Spleen (tissue), 7 donors: ENCODE measurements at regions not wholly inside any gene's neighbourhood (a gene's known extent, or its start where the extent isn't known, plus 50 kb on each side); places are given as distances from the start of the nearest gene placed in this dataset.

Experiments
- POLR2A ChIP-seq, 3 donors: fragments of 450-650 bp; IDR thresholded peaks; one replicate each; pipeline ENCODE4 v1.5.1; 2017; ENCODE audit warnings: antibody characterized with exemption in 3 of 3, mild to moderate bottlenecking in 1 of 3
- TF ChIP-seq, protein P1 (sequence below), 11 experiments: fragments of 200-600 bp in 7 of 11; fragments of 450-650 bp in 4 of 11; sonication (generic) in 4 of 11; IDR thresholded peaks in 8 of 11; conservative IDR thresholded peaks in 3 of 11; 1 replicate in 7 of 11; 2 replicates in 4 of 11; pipeline versions ENCODE4 v1.4.0 to v1.8.0; 2016 to 2021; ENCODE audit warnings: antibody characterized with exemption in 11 of 11, inconsistent platforms in 4 of 11, mild to moderate bottlenecking in 1 of 11
- donor health status: DM: no; HTN: no; CAD: no; lungs with moderate emphysema.
- donor health status: DM: no; HTN: no; CAD: no.
- donor health status: DM: no; HTN: no; CAD: no.

DNA sequence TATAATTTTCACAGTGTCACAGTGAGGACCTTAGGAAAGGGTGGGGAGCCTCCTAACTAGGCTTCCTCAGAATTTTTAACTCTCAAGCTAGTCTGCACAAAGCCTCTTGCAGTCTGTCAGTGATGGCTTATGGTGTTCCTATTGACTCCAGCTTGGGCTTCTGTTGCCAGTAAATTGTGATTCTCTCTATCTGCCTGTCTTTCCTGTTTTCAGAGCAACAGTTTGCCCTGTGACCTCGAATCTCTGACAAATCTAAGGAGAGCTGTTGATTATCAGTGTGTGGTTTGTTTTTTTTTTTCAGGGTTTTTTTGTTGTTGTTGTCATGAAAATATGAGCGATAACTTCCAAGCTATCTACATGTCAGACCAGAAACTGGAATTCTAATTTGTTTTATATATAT is 423.2 kb upstream of the B3GALT2 start:
- TF ChIP-seq, protein P1, sequence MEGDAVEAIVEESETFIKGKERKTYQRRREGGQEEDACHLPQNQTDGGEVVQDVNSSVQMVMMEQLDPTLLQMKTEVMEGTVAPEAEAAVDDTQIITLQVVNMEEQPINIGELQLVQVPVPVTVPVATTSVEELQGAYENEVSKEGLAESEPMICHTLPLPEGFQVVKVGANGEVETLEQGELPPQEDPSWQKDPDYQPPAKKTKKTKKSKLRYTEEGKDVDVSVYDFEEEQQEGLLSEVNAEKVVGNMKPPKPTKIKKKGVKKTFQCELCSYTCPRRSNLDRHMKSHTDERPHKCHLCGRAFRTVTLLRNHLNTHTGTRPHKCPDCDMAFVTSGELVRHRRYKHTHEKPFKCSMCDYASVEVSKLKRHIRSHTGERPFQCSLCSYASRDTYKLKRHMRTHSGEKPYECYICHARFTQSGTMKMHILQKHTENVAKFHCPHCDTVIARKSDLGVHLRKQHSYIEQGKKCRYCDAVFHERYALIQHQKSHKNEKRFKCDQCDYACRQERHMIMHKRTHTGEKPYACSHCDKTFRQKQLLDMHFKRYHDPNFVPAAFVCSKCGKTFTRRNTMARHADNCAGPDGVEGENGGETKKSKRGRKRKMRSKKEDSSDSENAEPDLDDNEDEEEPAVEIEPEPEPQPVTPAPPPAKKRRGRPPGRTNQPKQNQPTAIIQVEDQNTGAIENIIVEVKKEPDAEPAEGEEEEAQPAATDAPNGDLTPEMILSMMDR (IDR thresholded peaks at IDR 0.05 in 8 of 11, conservative IDR thresholded peaks at IDR 0.05 in 3 of 11): no peak
- TF ChIP-seq POLR2A (IDR thresholded peaks at IDR 0.05): no peak
